Breast epithelium (tissue), 4 donors: ENCODE measurements at regions not wholly inside any gene's neighbourhood (a gene's known extent, or its start where the extent isn't known, plus 50 kb on each side); places are given as distances from the start of the nearest gene placed in this dataset.

Experiments
- DNase-seq, 2 donors: peaks; one replicate each; pipeline ENCODE4 v3.0.0-alpha.2; 2019; ENCODE audit warnings: low spot score in 2 of 2
- H3K27ac ChIP-seq, 2 donors: fragments of 200-600 bp; sonication (generic) in 1 of 2; one replicate each; pipeline ENCODE4 v1.5.1; 2016 to 2019; ENCODE audit warnings: mild to moderate bottlenecking in 1 of 2
- H3K27me3 ChIP-seq, 2 donors: fragments of 200-600 bp; sonication (generic) in 1 of 2; one replicate each; pipeline versions ENCODE4 v1.5.1 to v1.6.0; 2017 to 2019; ENCODE audit warnings: control low read depth in 1 of 2, mild to moderate bottlenecking in 1 of 2
- H3K36me3 ChIP-seq: fragments of 200-600 bp; one replicate; pipeline ENCODE4 v1.5.1; 2019
- H3K4me1 ChIP-seq, 2 donors: fragments of 200-600 bp; sonication (generic); one replicate each; pipeline ENCODE4 v1.5.1; 2016 to 2019; ENCODE audit warnings: control low read depth in 1 of 2
- H3K4me3 ChIP-seq, 3 donors: fragments of 200-600 bp; sonication (generic); 1 replicate in 2 of 3; 2 replicates in 1 of 3; pipeline ENCODE4 v1.5.1; 2016 to 2019; ENCODE audit warnings: mild to moderate bottlenecking in 3 of 3, moderate library complexity in 2 of 3
- H3K9me3 ChIP-seq, 2 donors: fragments of 200-600 bp; sonication (generic) in 1 of 2; one replicate each; pipeline ENCODE4 v1.5.1; 2016 to 2019; ENCODE audit warnings: control low read depth in 1 of 2
- POLR2A ChIP-seq: fragments of 450-650 bp; IDR thresholded peaks from one replicate; pipeline ENCODE4 v1.6.1; 2016; ENCODE audit warnings: antibody characterized with exemption, mild to moderate bottlenecking, moderate library complexity
- POLR2AphosphoS5 ChIP-seq, 3 donors: sonication (generic); formaldehyde crosslinking; IDR thresholded peaks; one replicate each; pipeline ENCODE4 v1.6.1; 2017; ENCODE audit warnings: antibody characterized with exemption in 3 of 3
- intact Hi-C: fragments of 100-400 bp; cut with DNase I; formaldehyde crosslinking; loops from one replicate; pipeline ENCODE4 v1.15.1; 2023; ENCODE audit warnings: low total_unique reads
- TF ChIP-seq, protein P1 (sequence below), 3 donors: fragments of 450-650 bp; IDR thresholded peaks; one replicate each; pipeline ENCODE4 v1.5.1; 2016 to 2017; ENCODE audit warnings: antibody characterized with exemption in 3 of 3, mild to moderate bottlenecking in 3 of 3, moderate library complexity in 3 of 3

DNA sequence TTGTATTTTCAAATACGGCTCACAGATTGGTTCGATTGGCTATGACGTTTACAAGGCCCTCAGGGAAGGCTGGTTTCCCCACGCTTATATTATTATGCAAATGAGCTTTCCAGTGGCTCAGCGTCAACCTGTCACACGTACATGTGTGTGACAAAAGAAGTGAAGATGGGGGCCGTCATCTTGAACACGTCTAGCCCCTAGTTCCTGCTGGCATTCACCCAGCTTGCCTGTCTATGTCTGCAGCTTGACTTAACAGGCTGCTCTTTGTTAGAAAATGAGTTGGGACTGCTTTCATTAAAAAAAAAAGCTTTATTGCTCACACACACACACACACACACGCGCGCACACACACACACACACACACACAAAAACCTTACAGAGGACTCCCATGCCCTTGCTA, 283.6 kb upstream of the CTSO start:
- intact Hi-C loops: no loop called here
- H3K27ac ChIP-seq: no peak overlapping the region

DNA sequence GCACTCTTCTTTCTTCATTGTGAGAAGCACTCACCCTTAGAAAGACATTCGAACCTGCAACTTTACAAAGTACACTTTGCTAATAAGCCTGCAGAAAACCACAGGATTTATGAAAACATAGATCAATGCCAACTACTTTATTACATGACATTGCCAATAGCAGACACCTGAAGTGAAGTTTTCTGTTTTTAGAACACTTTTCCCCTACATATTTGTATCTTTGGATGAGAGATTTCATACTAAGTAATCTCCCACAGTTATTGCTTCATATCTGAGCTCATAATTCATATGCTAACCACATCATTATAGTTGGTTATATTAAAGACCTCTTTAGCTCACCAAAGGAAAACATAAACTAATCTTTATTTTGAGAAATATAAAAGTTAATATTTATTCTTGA, 276.5 kb upstream of the CTSO start:
- no peak for TF ChIP-seq POLR2A
- no peak for TF ChIP-seq POLR2AphosphoS5 (IDR thresholded peaks at IDR 0.05)
- TF ChIP-seq, protein P1, sequence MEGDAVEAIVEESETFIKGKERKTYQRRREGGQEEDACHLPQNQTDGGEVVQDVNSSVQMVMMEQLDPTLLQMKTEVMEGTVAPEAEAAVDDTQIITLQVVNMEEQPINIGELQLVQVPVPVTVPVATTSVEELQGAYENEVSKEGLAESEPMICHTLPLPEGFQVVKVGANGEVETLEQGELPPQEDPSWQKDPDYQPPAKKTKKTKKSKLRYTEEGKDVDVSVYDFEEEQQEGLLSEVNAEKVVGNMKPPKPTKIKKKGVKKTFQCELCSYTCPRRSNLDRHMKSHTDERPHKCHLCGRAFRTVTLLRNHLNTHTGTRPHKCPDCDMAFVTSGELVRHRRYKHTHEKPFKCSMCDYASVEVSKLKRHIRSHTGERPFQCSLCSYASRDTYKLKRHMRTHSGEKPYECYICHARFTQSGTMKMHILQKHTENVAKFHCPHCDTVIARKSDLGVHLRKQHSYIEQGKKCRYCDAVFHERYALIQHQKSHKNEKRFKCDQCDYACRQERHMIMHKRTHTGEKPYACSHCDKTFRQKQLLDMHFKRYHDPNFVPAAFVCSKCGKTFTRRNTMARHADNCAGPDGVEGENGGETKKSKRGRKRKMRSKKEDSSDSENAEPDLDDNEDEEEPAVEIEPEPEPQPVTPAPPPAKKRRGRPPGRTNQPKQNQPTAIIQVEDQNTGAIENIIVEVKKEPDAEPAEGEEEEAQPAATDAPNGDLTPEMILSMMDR (IDR thresholded peaks at IDR 0.05): no peak
- Histone ChIP-seq H3K36me3 (no peaks in the 10 kb centered on the region), H3K4me1 (no peaks in the 10 kb centered on the region), H3K9me3 (no peaks in the 10 kb centered on the region), H3K4me3 (no peak overlapping the region), H3K27me3 (no peaks in the 10 kb centered on the region), H3K27ac (no peak overlapping the region)
- DNase-seq: no peak
- intact Hi-C loops: no loop called here

More for the DNA sequence above, 283.6 kb upstream of the CTSO start:
- DNase-seq: no peak
- TF ChIP-seq, protein P1 (IDR thresholded peaks at IDR 0.05): no peak
- TF ChIP-seq POLR2AphosphoS5 (IDR thresholded peaks at IDR 0.05) (no peak), POLR2A (no peak)
- Histone ChIP-seq H3K27me3 (no peaks in the 10 kb centered on the region), H3K4me1 (no peaks in the 10 kb centered on the region), H3K4me3 (no peak overlapping the region), H3K36me3 (no peaks in the 10 kb centered on the region), H3K9me3 (no peaks in the 10 kb centered on the region)

DNA sequence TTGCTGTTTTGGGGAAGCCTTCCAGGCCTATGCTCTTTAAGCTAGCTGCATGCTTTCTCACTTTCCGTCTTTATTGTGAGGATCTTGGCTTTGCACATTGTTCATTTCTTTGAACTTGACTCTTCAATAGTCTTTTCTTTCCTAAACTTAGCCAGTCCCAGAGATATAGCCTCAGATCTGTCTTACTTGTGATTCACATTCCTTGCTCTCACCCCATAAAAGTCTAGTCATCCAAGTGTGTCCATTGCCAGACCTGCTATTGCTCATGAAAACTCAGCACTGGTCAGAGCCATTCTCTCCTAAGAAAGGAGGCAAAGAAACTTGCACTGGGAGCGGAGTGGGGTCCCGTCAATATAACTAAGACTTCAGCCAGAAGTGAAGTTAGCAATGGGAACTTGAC, 275.0 kb upstream of the CTSO start:
- TF ChIP-seq POLR2A: no peak
- TF ChIP-seq POLR2AphosphoS5 (IDR thresholded peaks at IDR 0.05): no peak
- TF ChIP-seq, protein P1 (IDR thresholded peaks at IDR 0.05): no peak
- intact Hi-C loops: no loop called here

DNA sequence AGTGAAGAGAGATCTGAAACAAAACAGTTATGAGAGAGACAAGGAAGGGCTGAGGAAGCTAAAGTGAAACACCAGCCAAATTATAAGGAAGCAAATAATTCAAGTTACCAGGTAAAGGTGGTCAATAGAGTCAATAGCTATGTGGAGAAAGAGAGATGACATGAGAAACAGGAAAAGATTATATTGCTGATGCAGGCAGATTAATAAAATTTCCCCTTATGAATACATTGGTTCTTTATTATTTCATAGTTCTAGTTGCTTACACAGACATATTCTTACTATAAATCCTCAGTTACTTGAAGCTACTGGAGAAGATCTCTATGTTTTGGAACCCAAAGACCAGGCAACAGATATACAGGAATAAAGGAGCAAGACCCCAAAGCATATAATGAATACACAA, 273.7 kb upstream of the CTSO start:
- Histone ChIP-seq H3K9me3 (no peaks in the 10 kb centered on the region), H3K4me3 (no peak overlapping the region), H3K36me3 (no peaks in the 10 kb centered on the region), H3K4me1 (no peaks in the 10 kb centered on the region), H3K27me3 (no peaks in the 10 kb centered on the region), H3K27ac (no peak overlapping the region)
- no peak for DNase-seq
- TF ChIP-seq POLR2A (no peak), POLR2AphosphoS5 (IDR thresholded peaks at IDR 0.05) (no peak)
- TF ChIP-seq, protein P1 (IDR thresholded peaks at IDR 0.05): no peak
- intact Hi-C loops: no loop called here

More for the DNA sequence above, 275.0 kb upstream of the CTSO start:
- H3K36me3 ChIP-seq: no peaks in the 10 kb centered on the region
- no peak for DNase-seq
- H3K9me3 ChIP-seq: no peaks in the 10 kb centered on the region
- no peak overlapping the region for H3K27ac ChIP-seq
- no peak overlapping the region for H3K4me3 ChIP-seq
- H3K27me3 ChIP-seq: no peaks in the 10 kb centered on the region
- H3K4me1 ChIP-seq: no peaks in the 10 kb centered on the region

DNA sequence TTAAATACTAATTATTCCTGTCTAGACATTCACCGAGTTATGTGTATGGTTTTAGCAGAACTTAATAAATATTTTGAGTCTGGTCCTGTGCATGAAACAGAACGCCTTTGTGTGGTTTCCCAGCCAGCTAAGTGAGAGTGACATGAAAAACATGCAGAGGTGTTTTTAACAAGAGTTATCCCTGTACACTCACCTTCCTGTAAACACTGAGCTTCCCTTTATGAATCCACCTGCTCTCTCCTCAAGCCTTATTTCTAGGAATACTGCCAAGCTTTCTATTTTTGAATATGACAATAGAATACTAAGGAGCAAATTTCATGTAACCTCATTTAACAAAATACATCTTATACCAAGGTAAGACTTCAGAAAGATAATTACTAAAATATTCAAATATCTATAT, 270.3 kb upstream of the CTSO start:
- Histone ChIP-seq H3K27me3 (no peaks in the 10 kb centered on the region), H3K4me1 (no peaks in the 10 kb centered on the region), H3K9me3 (peaks cover under 1 to 2% of the 10 kb centered on the region in 2 donors), H3K27ac (no peak overlapping the region), H3K4me3 (no peak overlapping the region), H3K36me3 (no peaks in the 10 kb centered on the region)
- intact Hi-C loops: no loop called here
- DNase-seq: no peak
- TF ChIP-seq, protein P1 (IDR thresholded peaks at IDR 0.05): no peak
- no peak for TF ChIP-seq POLR2AphosphoS5 (IDR thresholded peaks at IDR 0.05)
- TF ChIP-seq POLR2A: no peak
